SK-N-SH (cell line): ENCODE measurements at regions not wholly inside any gene's neighbourhood (a gene's known extent, or its start where the extent isn't known, plus 50 kb on each side); places are given as distances from the start of the nearest gene placed in this dataset.

Experiments
- CTCF ChIA-PET: fragments of 300-600, 350-600 bp; formaldehyde crosslinking; extraction: SDS; loops from one replicate; lab custom pipeline; 2021; lab: Yijun Ruan, JAX
- POLR2A ChIA-PET: fragments of 350-600 bp; sonication (Branson Sonifier 250); formaldehyde crosslinking; extraction: SDS; loops from one replicate; lab custom pipeline; 2020; ENCODE audit warnings: antibody characterized with exemption, inconsistent platforms; lab: Yijun Ruan, JAX
- DNase-seq: peaks from one replicate; pipeline ENCODE4 v3.0.0; 2012
- H2AFZ ChIP-seq: fragments of 200-600 bp; sonication (generic); 2 replicates; pipeline ENCODE4 v1.8.1; 2016; ENCODE audit warnings: antibody characterized with exemption, mild to moderate bottlenecking, low read depth
- H3F3A ChIP-seq: fragments of 200-600 bp; sonication (generic); replicated peaks from 2 replicates; pipeline ENCODE3; 2016; ENCODE audit warnings: antibody characterized with exemption, mild to moderate bottlenecking; ENCODE audit not compliant: insufficient read depth
- H3K27ac ChIP-seq, 2 experiments: fragments of 200-500 bp in 1 of 2; fragments of 200-600 bp in 1 of 2; sonication (Bioruptor generic) in 1 of 2; sonication (generic), shearing (Covaris generic) in 1 of 2; 2 replicates each; pipeline versions ENCODE4 v1.5.1 to v1.6.1; 2014 to 2016; ENCODE audit warnings: low read depth in 2 of 2, inconsistent platforms in 1 of 2, low read length in 1 of 2, mild to moderate bottlenecking in 1 of 2, mixed read lengths in 1 of 2
- H3K27me3 ChIP-seq: fragments of 200-600 bp; sonication (generic), shearing (Covaris generic); 2 replicates; pipeline ENCODE4 v1.6.1; 2016; ENCODE audit warnings: mixed run types; ENCODE audit not compliant: insufficient read depth
- H3K36me3 ChIP-seq, 2 experiments: fragments of 200-500 bp in 1 of 2; fragments of 200-600 bp in 1 of 2; sonication (Bioruptor generic) in 1 of 2; sonication (generic) in 1 of 2; replicated peaks in 1 of 2; 2 replicates each; pipeline versions ENCODE3 to v1.5.1; 2014 to 2016; ENCODE audit warnings: low read length in 1 of 2, mild to moderate bottlenecking in 1 of 2; ENCODE audit not compliant: insufficient read depth in 2 of 2, control insufficient read depth in 1 of 2
- H3K4me1 ChIP-seq, 2 experiments: fragments of 200-500 bp in 1 of 2; fragments of 200-600 bp in 1 of 2; sonication (Bioruptor generic) in 1 of 2; sonication (generic), shearing (Covaris generic) in 1 of 2; 2 replicates each; pipeline versions ENCODE4 v1.5.1 to v1.6.1; 2014 to 2016; ENCODE audit warnings: low read depth in 1 of 2, low read length in 1 of 2, mixed run types in 1 of 2; ENCODE audit not compliant: insufficient read depth in 2 of 2, control insufficient read depth in 1 of 2
- H3K4me2 ChIP-seq: fragments of 200-600 bp; sonication (generic), shearing (Covaris generic); 2 replicates; pipeline ENCODE4 v1.6.1; 2017; ENCODE audit warnings: mixed run types
- H3K4me3 ChIP-seq, 2 experiments: fragments of 200-500 bp in 1 of 2; fragments of 200-600 bp in 1 of 2; sonication (Bioruptor generic) in 1 of 2; sonication (generic), shearing (Covaris generic) in 1 of 2; 2 replicates each; pipeline versions ENCODE4 v1.5.1 to v1.8.1; 2014 to 2016; ENCODE audit warnings: low read depth in 2 of 2, inconsistent platforms in 1 of 2, low read length in 1 of 2, mild to moderate bottlenecking in 1 of 2, mixed read lengths in 1 of 2, moderate library complexity in 1 of 2
- H3K79me2 ChIP-seq: fragments of 200-600 bp; sonication (generic); 2 replicates; pipeline ENCODE4 v1.8.1; 2017; ENCODE audit warnings: mild to moderate bottlenecking; ENCODE audit not compliant: insufficient read depth
- H3K9ac ChIP-seq: fragments of 200-600 bp; sonication (generic); 2 replicates; pipeline ENCODE4 v1.6.1; 2017; ENCODE audit warnings: mixed run types
- H3K9me2 ChIP-seq: fragments of 200-600 bp; sonication (generic); 2 replicates; pipeline ENCODE4 v1.6.1; 2017; ENCODE audit warnings: mixed run types
- H3K9me3 ChIP-seq: fragments of 200-600 bp; sonication (generic); 2 replicates; pipeline ENCODE4 v1.6.1; 2017; ENCODE audit warnings: mixed run types, mild to moderate bottlenecking, moderate library complexity
- H4K20me1 ChIP-seq: fragments of 200-600 bp; sonication (generic); 2 replicates; pipeline ENCODE4 v1.6.1; 2017; ENCODE audit warnings: mild to moderate bottlenecking, mixed run types; ENCODE audit not compliant: insufficient read depth
- CTCF ChIP-seq: fragments of 200-600 bp; sonication (generic); IDR thresholded peaks from 2 replicates; pipeline ENCODE4 v1.6.1; 2017; ENCODE audit warnings: antibody characterized with exemption, mild to moderate bottlenecking, moderate library complexity
- FOXJ3 ChIP-seq: sonication (generic); formaldehyde crosslinking; IDR thresholded peaks from 2 replicates; pipeline ENCODE4 v1.5.1; 2020; ENCODE audit warnings: mild to moderate bottlenecking, missing genetic modification reagents
- FOXM1 ChIP-seq: IDR thresholded peaks from 2 replicates; pipeline ENCODE4 v1.4.0; 2012; ENCODE audit warnings: low read depth, mild to moderate bottlenecking
- JUND ChIP-seq: IDR thresholded peaks from 2 replicates; pipeline ENCODE4 v1.4.0; 2012
- MEF2A ChIP-seq: IDR thresholded peaks from 2 replicates; pipeline ENCODE4 v1.4.0; 2012; ENCODE audit warnings: low read depth, borderline replicate concordance
- MXI1 ChIP-seq: IDR thresholded peaks from 2 replicates; pipeline ENCODE4 v1.6.1; 2012; ENCODE audit warnings: mild to moderate bottlenecking, low read depth, low read length, improper control_type of control experiment
- NFIC ChIP-seq: IDR thresholded peaks from 2 replicates; pipeline ENCODE4 v1.4.0; 2012; ENCODE audit warnings: borderline replicate concordance
- PBX3 ChIP-seq: IDR thresholded peaks from 2 replicates; pipeline ENCODE4; 2012
- POLR2AphosphoS5 ChIP-seq: IDR thresholded peaks from 2 replicates; pipeline ENCODE4 v1.6.1; 2012; ENCODE audit warnings: low read depth, low read length
- RAD21 ChIP-seq: IDR thresholded peaks from 2 replicates; pipeline ENCODE4 v1.6.1; 2012; ENCODE audit warnings: mild to moderate bottlenecking, low read length
- RCOR1 ChIP-seq: fragments of 150-350 bp; IDR thresholded peaks from 2 replicates; pipeline ENCODE4 v1.6.1; 2017; ENCODE audit warnings: antibody characterized with exemption, low read length
- RXRA ChIP-seq: IDR thresholded peaks from 2 replicates; pipeline ENCODE4 v1.4.0; 2012; ENCODE audit warnings: low read depth, mild to moderate bottlenecking, borderline replicate concordance
- SIN3A ChIP-seq: IDR thresholded peaks from 2 replicates; pipeline ENCODE4 v1.6.1; 2012; ENCODE audit warnings: low read depth, mild to moderate bottlenecking, low read length, moderate library complexity, borderline replicate concordance
- SMC3 ChIP-seq: IDR thresholded peaks from 2 replicates; pipeline ENCODE4 v1.6.1; 2012; ENCODE audit warnings: low read depth, low read length, improper control_type of control experiment
- TCF12 ChIP-seq: IDR thresholded peaks from 2 replicates; pipeline ENCODE4 v1.4.0; 2012
- USF1 ChIP-seq: IDR thresholded peaks from 2 replicates; pipeline ENCODE4 v1.4.0; 2012; ENCODE audit warnings: low read depth, borderline replicate concordance
- ZBTB33 ChIP-seq: IDR thresholded peaks from 2 replicates; pipeline ENCODE4 v1.4.0; 2012; ENCODE audit warnings: low read depth, borderline replicate concordance
- WGBS: methylation state at CpG from one replicate; pipeline ENCODE4 v1.1.6; 2017; ENCODE audit warnings: low lambda C conversion rate; 5-methylcytosine and 5-hydroxymethylcytosine counted together

GRCh38 chr18:54100920-54101470 is 123.5 kb downstream of the MBD2 start:
- no peaks in the 10 kb centered on the region for H3F3A ChIP-seq
- H3K27ac ChIP-seq, result no peak overlapping the region
- no peak overlapping the region for H3K9ac ChIP-seq
- H2AFZ ChIP-seq, result no peak overlapping the region
- no peaks in the 10 kb centered on the region for H3K9me3 ChIP-seq
- no peaks in the 10 kb centered on the region for H3K9me2 ChIP-seq
- no peak for DNase-seq
- H3K36me3 ChIP-seq, result no peaks in the 10 kb centered on the region
- no peaks in the 10 kb centered on the region for H3K79me2 ChIP-seq
- H3K4me3 ChIP-seq, result no peak overlapping the region
- ChIA-PET POLR2A (no interaction called here), CTCF (no interaction called here)
- no peak for TF ChIP-seq PBX3
- 0 out of 2 replicates have a peak, but pooled peaks have one; percentile 3 for TF ChIP-seq TCF12
- no peak for TF ChIP-seq USF1
- TF ChIP-seq FOXM1, result no peak
- WGBS, result 22% methylated on average over 4 of the region's 4 CpGs
- H3K27me3 ChIP-seq, result no peaks in the 10 kb centered on the region
- no peaks in the 10 kb centered on the region for H3K4me1 ChIP-seq
- H4K20me1 ChIP-seq, result no peaks in the 10 kb centered on the region
- H3K4me2 ChIP-seq, result no peak overlapping the region

GRCh38 chr18:54100466-54100865 is 124.0 kb downstream of the MBD2 start:
- CTCF ChIA-PET, result no interaction called here
- Histone ChIP-seq H3K9me2 (no peaks in the 10 kb centered on the region), H3K27me3 (no peaks in the 10 kb centered on the region), H3F3A (no peaks in the 10 kb centered on the region), H3K9ac (no peak overlapping the region), H3K36me3 (no peaks in the 10 kb centered on the region), H3K79me2 (no peaks in the 10 kb centered on the region), H3K4me2 (no peak overlapping the region), H3K4me1 (no peaks in the 10 kb centered on the region), H3K27ac (no peak overlapping the region), H3K4me3 (no peak overlapping the region), H2AFZ (no peak overlapping the region), H3K9me3 (no peaks in the 10 kb centered on the region), H4K20me1 (no peaks in the 10 kb centered on the region)
- no peak for DNase-seq
- POLR2A ChIA-PET, result no interaction called here
- TF ChIP-seq SIN3A, result no peak
- no peak for TF ChIP-seq MXI1
- no peak for TF ChIP-seq TCF12
- TF ChIP-seq RXRA, result no peak
- TF ChIP-seq SMC3, result no peak
- no peak for TF ChIP-seq FOXJ3
- no peak for TF ChIP-seq POLR2AphosphoS5
- no peak for TF ChIP-seq RAD21
- 52% methylated on average over 2 of the region's 2 CpGs for WGBS

- Histone ChIP-seq H3K27me3 (no peaks in the 10 kb centered on the region), H3K9ac (no peak overlapping the region), H2AFZ (no peak overlapping the region), H3K4me2 (no peak overlapping the region), H3K9me3 (no peaks in the 10 kb centered on the region), H4K20me1 (no peaks in the 10 kb centered on the region), H3K27ac (no peak overlapping the region), H3F3A (no peaks in the 10 kb centered on the region), H3K79me2 (no peaks in the 10 kb centered on the region), H3K4me3 (no peak overlapping the region), H3K4me1 (peaks cover 0 to 3% of the 10 kb centered on the region in 2 experiments; a peak in 1 of 4 replicates), H3K36me3 (no peaks in the 10 kb centered on the region), H3K9me2 (no peaks in the 10 kb centered on the region)
- POLR2A ChIA-PET, result no interaction called here
- DNase-seq, result no peak
- CTCF ChIA-PET, result interaction anchor here (1.3 kb wide), 1 partner anchor 9 kb away, joined by 3 read pairs; no protein-coding TSS in a partner anchor
- 44% methylated on average over 4 of the region's 4 CpGs for WGBS
- no peak for TF ChIP-seq MEF2A
- no peak for TF ChIP-seq FOXJ3
- no peak for TF ChIP-seq CTCF
- TF ChIP-seq NFIC, result no peak
- TF ChIP-seq MXI1, result no peak
- TF ChIP-seq USF1, result no peak
- no peak for TF ChIP-seq JUND
- no peak for TF ChIP-seq RCOR1
- no peak for TF ChIP-seq ZBTB33
These were observed 130.0 kb downstream of the MBD2 start for GRCh38 chr18:54094474-54094873.
